HG03575 (cell line): ENCODE measurements at regions not wholly inside any gene's neighbourhood (a gene's known extent, or its start where the extent isn't known, plus 50 kb on each side); places are given as distances from the start of the nearest gene placed in this dataset.
"Not testable (repeated sequence)": the region's sequence is repeated elsewhere in the genome, so short reads cannot be mapped to it uniquely, and the experiment has no call there.

Source experiments
- ATAC-seq: cut with Tn5 transposase; IDR thresholded peaks from one replicate; pipeline ENCODE4 v1.9.1; 2021; ENCODE audit not compliant: unreplicated experiment, insufficient number of reproducible peaks, low FRiP score; ENCODE audit errors: extremely low read depth

DNA sequence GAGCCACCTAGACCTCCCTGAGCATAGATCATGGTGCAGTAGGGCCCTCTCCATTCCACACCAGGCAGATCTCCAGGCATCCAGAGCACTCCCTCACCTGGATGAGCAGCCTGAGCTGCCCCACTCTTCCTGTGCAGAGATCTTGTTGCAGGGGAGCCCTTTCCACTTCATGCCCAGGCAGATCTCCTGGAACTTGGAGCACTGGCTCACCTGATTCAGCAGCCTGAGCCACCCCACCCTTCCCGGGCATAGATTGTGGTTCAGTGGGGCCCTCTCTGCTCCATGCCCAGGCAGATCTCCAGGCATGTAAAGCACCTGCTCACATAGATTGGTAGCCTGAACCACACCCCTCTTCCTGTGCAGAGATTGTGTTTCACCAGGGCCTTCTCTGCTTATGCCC, 78.0 kb downstream of the SEC16B start:
- no peak for ATAC-seq

DNA sequence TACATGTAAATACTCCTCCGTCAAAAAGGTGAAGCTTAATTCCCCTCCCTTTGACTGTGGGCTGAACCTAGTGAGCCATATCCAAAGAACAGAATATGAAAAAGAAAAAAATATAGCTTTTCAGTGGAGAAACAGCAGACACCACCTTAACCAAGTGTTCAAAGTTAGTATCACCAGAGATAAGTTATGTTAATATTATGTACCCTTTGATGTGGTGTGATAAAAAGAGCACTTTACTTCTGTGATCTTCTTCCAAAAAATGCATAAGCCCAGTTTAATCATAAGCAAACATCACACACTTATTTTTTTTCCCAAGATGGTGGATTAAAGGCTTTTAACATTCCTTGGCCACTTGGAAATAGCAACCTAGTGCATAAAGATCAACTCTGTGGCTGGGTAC, 79.4 kb downstream of the SEC16B start:
- no peak for ATAC-seq

DNA sequence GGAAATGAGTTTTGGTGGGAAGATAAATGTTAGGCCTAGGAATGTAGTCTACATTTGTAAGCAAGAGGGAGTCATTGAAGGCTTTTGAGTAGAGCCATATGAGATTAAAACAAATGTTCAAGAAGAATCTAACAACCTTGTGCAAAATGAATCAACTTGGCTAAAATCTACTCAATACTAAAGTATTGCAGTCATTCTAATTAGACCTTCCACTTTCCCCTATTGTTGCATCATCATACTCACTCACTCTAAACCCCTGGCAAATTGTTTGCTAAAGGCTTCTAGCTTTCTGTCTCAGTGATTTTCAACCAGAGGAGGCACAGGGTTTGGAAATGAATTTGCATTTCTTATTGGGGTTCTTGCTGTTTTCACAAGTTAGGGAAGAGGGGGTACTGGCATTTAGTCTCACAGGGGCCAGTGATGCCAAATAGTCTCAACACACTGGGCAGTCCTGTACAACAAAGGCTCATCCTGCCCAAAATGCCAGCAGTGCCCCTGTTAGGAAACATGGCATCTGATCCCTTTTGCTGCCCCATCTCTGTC, 85.3 kb downstream of the SEC16B start:
- no peak for ATAC-seq

DNA sequence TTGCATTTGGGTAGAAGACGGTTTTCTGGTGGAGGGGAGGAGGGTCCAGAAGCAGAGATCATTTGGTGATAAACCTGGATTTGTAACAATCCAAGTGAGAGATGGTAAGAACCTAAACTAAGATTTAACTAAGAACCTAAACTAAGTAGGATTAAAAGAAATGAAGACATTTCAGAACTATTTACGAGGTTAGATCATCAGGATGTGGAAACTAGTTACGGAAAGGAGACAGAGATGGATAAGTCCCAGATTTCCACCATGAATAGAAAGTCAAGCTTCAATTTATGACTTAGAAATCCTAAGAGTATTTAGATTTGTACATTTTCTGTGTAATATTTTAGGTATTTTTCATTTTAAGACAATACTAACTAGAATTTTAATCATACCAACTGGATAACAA, 86.3 kb downstream of the SEC16B start:
- no peak for ATAC-seq

DNA sequence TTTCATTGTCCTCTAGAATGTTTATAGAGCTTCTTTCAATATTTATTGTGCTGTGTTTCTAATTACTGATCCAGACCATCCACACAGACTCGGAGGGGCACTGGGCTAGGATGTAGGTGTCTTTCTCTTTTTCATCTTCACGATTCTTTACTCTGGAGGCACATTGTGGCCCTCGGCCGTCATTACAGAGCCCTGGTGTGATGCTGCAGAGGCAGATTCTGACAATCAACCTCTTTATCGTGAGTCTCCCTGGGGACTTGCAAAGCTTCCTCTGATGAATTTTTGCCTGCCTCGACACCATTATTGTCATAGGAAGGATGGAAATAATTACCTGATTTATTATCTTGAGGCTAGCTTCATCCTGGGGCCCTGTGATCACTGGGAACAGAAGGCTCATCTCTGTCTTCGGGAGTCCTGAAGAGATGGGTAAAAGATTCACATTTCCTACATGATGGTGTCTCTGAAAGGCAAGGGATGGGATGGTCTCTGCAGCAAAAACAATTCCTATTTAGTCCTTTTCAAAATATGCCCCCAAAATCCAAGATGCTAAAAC, 89.4 kb downstream of the SEC16B start:
- no peak for ATAC-seq

DNA sequence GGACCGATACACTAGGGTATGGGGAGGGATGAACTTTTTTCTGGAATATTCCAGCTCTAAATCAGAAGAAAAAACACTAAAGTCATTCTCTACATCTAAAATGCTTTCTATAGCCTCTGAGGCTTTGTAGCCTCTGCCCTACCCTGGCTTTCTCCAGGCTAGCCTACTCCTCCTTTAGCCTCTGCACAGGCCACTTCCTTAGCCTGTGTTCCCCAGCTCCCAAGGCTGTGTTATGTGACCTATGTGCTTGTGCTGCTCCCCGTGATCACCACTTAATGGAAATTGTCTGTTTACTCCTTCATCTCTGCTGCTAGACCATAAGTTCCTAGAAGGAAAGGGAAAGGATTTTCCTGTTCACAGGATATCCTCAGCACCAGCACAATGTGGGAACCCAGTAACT, 92.8 kb downstream of the SEC16B start:
- no peak for ATAC-seq

DNA sequence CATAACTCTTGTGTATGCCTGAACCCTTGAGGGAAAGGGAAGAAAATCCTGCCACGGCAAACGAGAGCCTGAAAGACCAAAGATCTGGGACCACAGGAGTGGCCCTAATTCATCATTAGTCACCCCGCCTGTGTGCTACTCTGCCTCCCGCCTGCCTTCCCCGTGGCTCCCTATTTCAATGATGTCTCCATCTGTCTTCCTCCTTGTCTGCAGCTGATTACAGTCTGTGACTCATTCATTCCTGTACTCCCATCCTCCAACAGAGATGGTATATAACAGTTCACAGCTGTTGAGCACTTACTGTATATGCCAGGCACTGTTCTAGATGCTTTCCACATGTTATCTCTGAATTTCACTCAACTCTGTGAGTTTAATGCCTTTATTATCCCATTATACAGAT, 96.6 kb downstream of the SEC16B start:
- no peak for ATAC-seq

DNA sequence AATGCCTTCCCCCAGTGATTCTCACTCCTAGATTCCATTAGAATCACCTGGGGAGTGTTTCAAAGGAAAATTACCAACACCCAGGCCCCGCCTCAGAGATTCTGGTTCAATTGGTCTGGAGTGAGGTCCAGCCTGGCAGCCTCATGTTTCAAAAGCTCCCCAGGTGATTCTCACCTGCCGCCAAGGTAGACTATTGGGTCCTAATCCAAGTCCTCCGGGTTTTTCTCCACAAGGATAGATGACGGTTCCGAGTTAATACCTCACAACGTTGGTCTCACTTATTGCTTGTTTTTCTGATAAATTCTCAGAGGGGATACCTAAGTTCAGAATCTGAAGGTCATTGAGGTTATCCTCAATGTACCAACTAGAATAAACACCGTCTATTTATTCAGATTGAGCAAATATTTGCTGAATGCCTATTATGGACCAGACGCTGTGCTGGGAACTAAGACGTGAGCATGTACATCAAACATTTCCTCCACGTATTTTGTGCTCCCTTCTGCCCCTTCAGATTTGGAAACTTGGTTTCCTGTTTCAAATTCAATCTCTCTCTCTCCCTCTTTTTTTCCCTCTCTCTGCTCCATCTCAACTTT, 97.5 kb downstream of the SEC16B start:
- ATAC-seq: no peak

DNA sequence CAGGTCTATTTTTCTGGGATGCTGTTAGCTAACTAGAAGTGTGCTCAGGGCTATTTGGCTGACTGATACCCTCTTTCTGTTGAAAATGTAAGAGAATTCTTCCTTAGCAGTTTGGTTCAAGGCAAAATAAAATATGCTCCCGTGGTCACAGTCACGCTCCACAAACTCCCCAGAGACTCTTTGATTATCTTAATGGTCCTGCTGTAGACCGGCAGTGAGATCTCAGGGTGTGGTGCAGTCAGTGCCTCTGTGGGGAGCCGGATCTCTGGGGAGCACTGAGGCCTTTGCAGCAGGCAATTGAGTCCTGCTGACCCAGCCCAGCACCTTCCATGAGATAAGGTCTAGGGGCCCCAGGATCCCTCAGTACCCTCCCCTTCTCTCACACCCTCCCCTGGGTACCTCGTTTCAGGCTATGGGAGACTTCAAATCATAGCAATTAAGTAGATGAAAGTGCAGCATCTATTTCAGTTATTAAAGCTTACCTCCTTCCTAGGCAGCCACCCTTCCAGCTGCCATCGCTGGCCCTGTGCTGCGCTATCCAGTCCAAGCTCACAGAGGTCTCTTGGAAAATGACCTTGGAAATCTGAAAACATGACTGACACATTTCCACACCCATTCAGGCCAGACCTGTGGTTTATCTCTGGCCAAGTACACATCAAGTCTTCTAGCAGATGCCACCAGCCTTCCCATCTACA, 98.1 kb downstream of the SEC16B start:
- no peak for ATAC-seq

DNA sequence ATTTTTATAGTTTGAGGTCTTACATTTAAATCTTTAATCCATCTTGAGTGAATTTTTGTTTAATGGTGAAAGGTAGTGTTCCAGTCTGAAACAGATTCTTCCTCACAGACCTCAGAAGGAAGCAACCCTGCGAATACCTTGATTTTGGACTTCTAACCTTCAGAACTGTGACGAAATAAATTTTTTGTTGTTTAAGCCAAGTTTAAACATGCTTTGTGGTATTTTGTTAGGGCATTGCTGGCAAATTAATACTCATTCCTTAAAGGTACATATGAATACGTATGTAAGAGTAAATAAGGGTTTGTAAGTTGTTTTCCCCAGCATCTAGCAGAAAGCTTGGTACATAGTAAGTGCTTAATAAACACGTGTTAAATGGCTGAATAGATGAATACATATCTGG, 100.3 kb downstream of the SEC16B start:
- ATAC-seq: no peak

DNA sequence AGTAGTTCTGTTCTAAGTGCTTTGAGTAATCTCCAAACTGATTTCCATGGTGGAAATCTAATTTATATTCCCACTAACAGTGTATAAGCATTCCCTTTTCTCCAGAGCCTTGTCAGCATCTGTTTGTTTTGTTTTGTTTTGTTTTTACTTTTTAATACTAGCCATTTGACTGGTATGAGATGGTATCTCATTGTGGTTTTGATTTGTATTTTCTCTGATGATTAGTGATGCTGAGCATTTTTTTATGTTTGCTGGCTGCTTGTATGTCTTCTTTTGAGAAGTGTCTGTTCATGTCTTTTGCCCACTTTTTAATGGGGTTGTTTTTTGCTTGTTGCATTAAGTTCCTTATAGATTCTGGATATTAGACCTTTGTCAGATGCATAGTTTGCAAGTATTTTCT, 100.8 kb downstream of the SEC16B start:
- ATAC-seq: not testable (repeated sequence)

DNA sequence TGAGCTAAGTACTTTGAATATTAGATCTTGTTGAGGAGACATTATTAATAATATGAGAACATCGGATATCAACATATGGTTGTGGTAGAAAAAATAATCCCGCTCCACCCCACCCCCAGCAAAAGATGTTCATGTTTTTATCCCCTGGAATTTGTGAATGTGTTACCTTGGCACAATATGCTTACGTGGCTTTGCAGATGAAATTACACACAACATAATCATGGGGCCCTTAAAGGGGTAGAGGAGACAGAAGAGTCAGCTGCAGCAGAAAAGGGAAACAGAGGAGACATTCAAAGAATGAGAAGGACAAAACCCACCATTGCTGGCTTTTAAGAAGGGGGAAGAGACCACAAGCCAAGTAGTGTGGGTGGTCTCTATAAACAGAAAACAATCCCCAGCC, 104.1 kb downstream of the SEC16B start:
- no peak for ATAC-seq

DNA sequence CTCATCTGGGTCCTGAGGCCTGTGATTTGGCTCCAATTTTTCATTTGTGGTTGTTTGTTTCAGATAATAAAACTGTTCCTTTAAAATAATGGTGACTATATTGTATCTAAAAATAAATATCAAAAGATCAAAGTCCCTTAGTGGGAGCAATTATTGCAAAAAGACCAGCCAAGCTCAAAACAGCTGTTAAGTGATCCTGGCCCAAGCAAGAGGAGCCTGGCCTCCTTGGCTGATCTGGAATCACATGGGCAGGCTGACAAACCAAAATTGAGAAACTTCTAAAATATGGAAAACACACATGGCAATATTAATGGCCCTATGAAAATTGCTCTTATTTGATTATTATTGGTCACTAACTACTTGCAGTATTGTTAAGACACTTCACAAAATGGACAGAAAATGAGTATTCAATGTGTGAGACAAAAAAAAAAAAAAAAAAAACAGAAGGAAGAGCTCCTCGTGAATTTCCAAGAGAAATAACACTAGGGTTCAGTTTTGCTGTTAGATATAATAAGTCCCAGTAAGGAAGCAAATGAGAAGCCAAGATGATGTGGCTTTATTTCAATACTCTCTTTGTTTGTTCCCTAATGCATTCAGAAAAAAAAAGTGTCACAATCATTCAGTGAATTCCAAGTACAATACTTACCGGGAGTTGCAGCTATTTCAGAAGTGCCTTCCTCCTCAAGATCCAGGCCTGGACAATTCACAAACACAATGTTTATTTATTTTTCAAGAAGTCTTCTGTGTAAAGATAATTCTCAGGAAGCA, 105.1 kb downstream of the SEC16B start:
- no peak for ATAC-seq

DNA sequence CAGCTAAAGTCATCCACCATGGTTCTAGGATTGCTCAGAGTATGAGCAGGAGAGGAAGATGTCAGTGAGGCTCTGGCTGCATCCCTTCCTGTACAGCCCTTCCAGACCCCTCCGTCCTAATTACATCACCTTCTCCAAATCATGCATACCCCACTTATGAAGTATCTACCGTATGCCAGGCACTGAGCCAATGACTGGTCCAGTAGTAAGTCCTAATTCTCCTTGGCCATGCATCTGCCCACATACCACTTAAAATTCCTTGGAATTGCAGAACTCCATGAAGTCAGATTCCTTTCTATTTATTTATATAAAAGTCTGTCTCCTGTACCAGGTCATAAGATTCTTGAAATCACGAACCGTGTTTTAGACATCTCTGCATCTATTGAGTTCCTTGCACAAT, 106.1 kb downstream of the SEC16B start:
- ATAC-seq: no peak

DNA sequence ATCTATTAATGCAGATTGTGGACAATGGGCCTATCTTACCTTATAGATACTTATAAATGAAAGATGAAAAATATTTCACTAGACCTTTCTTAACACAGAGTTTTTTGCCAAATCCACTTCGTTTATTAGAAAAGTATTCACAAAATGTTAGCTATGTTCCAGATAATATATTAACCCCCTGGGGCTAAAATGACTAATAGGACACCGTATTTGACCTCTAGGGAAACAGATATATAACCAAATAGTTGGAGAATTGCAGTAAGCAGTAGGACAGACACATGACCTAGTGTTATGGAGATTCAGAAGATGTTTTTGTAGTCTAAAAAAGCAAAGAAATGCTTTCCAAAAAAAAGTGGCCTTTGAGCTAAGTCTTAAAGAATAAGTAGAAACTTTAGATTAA, 106.9 kb downstream of the SEC16B start:
- ATAC-seq: no peak

DNA sequence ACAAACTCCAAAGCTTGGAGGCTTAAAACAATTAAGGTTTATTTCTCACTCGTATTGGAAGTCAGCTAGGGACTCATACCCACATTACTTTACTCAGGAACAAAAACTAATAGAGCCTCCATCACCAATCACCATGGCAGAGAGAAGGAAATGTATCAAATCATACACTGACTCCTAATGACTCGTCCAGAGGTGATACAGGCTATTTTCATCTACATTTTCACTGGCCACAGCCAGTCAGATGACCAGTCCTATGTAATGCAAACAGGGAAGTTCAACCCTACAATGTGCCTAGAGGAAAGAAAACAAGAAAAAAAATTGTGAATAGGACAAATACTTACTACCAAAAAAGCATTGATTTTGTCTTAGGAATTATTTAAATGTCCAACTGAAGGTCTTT, 110.3 kb downstream of the SEC16B start:
- ATAC-seq: no peak

DNA sequence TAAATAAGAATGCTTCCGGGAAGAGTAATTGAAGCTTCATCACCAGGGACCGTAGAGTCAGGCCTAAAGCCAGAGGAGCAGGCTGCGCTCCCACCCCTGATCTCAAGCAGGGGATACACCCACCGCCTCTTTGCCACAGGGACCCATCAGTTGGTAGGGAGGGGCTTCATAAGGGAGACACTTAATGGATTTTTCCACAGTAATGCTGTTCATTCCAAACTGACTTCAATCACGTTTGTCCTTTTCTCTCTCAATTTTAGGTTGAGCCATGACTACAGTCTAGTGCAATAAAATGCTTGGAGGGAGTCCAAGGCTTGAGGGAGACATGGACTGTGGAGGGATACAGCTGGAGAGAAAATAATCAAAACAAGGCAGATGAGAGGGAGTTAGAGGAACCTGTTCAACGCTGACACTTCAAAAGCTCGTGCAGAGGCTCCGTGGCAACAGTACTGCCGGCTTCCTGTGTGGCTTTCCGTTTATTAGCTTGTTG, 111.5 kb downstream of the SEC16B start:
- ATAC-seq: no peak

DNA sequence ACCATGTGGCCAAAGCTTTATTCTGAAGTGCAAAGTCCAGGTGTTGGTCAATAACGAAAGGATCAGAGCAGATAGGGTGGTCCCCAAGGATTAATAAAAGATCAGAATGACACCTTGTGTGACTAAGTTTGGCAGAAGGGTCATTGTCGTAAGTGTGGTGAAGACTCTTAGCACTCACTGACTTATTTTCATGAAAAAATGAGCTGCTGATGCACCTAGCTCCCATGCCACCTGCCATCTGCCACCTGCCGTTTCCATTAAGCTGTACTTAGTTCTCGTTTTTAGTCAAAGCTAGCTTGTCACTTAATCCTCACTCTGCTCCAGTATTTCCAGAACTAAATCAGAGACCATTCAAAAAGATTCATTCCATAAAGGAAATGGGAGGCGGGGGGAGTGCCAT, 112.6 kb downstream of the SEC16B start:
- ATAC-seq: no peak

DNA sequence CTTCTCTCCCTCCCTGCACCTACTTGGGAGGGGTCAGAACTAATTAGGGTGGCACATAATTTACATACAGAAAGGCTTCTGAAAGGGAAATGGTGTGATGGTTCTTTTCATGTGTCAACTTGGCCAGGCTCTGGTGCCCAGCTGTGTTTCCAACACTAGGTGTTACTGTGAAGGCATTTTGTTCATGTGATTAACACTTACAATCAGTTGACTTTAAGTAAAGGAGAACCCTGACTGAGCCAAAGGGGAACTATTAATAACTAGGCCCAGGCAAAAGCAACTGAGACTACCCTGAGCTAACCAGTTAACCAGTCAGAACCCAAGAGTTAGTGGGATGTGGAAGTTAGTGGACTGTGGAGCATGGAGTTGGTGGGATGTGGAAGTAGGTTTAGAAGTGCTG, 114.9 kb downstream of the SEC16B start:
- no peak for ATAC-seq
